GM21390 (cell line): ENCODE measurements at regions not wholly inside any gene's neighbourhood (a gene's known extent, or its start where the extent isn't known, plus 50 kb on each side); places are given as distances from the start of the nearest gene placed in this dataset.
"Not testable (repeated sequence)": the region's sequence is repeated elsewhere in the genome, so short reads cannot be mapped to it uniquely, and the experiment has no call there.

Source experiments
- ATAC-seq: cut with Tn5 transposase; IDR thresholded peaks from one replicate; pipeline ENCODE4 v1.9.1; 2021; ENCODE audit not compliant: unreplicated experiment

- no peak for ATAC-seq
Measured at GRCh38 chr13:84641491-84641890, 759.2 kb upstream of the SLITRK1 start.

GRCh38 chr13:84640691-84641090 is 758.4 kb upstream of the SLITRK1 start:
- ATAC-seq, result no peak

- no peak for ATAC-seq
Measured at GRCh38 chr13:84630476-84630875, 748.2 kb upstream of the SLITRK1 start.

- no peak for ATAC-seq
Measured at GRCh38 chr13:84616864-84617263, 734.6 kb upstream of the SLITRK1 start.

- no peak for ATAC-seq
Measured at GRCh38 chr13:84609716-84610115, 727.4 kb upstream of the SLITRK1 start.

GRCh38 chr13:84607261-84608013 is 725.2 kb upstream of the SLITRK1 start:
- no peak for ATAC-seq

- ATAC-seq, result no peak
Measured at GRCh38 chr13:84606616-84607015, 724.3 kb upstream of the SLITRK1 start.

- no peak for ATAC-seq
Measured at GRCh38 chr13:84605927-84606326, 723.7 kb upstream of the SLITRK1 start.

GRCh38 chr13:84591444-84591843 is 709.2 kb upstream of the SLITRK1 start:
- ATAC-seq, result no peak

GRCh38 chr13:84590663-84591062 is 708.4 kb upstream of the SLITRK1 start:
- no peak for ATAC-seq

- no peak for ATAC-seq
Measured at GRCh38 chr13:84588023-84588422, 705.7 kb upstream of the SLITRK1 start.

- ATAC-seq, result not testable (repeated sequence)
Measured at GRCh38 chr13:84579901-84580300, 697.6 kb upstream of the SLITRK1 start.

GRCh38 chr13:84574851-84575250 is 692.6 kb upstream of the SLITRK1 start:
- ATAC-seq, result no peak

GRCh38 chr13:84571264-84571663 is 689.0 kb upstream of the SLITRK1 start:
- no peak for ATAC-seq

GRCh38 chr13:84570831-84571230 is 688.6 kb upstream of the SLITRK1 start:
- no peak for ATAC-seq

- ATAC-seq, result no peak
Measured at GRCh38 chr13:84569366-84569765, 687.1 kb upstream of the SLITRK1 start.

- no peak for ATAC-seq
Measured at GRCh38 chr13:84567848-84568247, 685.6 kb upstream of the SLITRK1 start.

- no peak for ATAC-seq
Measured at GRCh38 chr13:84566780-84567179, 684.5 kb upstream of the SLITRK1 start.

GRCh38 chr13:84563611-84564010 is 681.3 kb upstream of the SLITRK1 start:
- no peak for ATAC-seq

GRCh38 chr13:84553227-84553626 is 671.0 kb upstream of the SLITRK1 start:
- ATAC-seq, result no peak

GRCh38 chr13:84543962-84544361 is 661.7 kb upstream of the SLITRK1 start:
- no peak for ATAC-seq

- no peak for ATAC-seq
Measured at GRCh38 chr13:84542348-84542747, 660.1 kb upstream of the SLITRK1 start.

GRCh38 chr13:84536906-84537305 is 654.6 kb upstream of the SLITRK1 start:
- no peak for ATAC-seq
